ENCODE measurements at regions not wholly inside any gene's neighbourhood (a gene's known extent, or its start where the extent isn't known, plus 50 kb on each side); places are given as distances from the start of the nearest gene placed in this dataset.

DNA sequence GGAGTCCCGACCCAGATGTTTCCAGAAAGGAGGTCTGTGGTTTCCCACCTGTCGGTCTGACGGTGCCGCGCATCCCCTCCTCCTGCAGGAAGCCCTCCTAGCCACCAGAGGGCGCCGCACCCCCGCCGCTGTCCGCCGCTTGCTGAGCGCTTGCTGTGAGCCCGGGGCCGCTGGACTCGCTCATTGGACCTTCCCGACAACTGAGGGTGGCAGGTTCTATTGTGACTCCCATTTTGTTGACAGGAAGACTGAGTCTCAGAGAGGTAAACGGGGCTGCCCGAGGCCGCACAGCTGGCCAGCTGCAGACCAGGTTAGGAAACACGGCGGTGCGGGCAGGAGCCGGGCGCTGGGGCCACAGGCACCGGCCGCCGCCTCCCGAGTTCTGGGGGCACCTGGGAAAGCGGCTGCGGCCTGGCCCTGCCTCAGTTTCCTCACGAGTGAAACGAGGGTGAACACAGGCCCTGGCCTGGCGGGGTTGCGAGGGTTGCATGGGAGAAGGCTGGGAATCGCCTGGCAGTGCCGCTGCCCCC is 191.1 kb upstream of the CIBAR2 start:
- no peak overlapping the region for H3K4me3 ChIP-seq (ENCODE audit: low read depth, low read length)
- TF ChIP-seq, protein P1, sequence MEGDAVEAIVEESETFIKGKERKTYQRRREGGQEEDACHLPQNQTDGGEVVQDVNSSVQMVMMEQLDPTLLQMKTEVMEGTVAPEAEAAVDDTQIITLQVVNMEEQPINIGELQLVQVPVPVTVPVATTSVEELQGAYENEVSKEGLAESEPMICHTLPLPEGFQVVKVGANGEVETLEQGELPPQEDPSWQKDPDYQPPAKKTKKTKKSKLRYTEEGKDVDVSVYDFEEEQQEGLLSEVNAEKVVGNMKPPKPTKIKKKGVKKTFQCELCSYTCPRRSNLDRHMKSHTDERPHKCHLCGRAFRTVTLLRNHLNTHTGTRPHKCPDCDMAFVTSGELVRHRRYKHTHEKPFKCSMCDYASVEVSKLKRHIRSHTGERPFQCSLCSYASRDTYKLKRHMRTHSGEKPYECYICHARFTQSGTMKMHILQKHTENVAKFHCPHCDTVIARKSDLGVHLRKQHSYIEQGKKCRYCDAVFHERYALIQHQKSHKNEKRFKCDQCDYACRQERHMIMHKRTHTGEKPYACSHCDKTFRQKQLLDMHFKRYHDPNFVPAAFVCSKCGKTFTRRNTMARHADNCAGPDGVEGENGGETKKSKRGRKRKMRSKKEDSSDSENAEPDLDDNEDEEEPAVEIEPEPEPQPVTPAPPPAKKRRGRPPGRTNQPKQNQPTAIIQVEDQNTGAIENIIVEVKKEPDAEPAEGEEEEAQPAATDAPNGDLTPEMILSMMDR (IDR thresholded peaks at IDR 0.05; ENCODE audit: borderline replicate concordance, insufficient read depth, low read depth, low read length), result peak; percentile 97

DNA sequence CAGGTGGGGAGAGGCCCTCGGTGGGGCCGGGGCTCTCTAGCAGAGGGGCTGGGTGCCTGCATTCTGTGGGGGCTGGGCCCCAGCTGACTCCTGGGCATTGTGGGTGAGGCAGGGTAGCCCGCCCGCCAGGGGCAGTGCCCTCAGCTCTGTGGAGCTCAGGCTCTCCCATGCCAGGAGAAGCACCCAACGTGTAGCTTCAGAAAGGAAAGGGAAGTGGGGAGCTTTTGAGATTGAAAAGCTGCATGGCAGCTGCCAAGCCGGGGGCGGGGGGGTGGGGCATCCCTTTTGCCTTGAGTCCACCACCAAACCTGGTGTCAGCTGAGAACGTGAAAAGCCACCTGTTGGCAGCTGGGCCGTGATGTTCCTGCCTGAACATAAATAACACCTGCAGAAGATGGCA is 192.1 kb upstream of the CIBAR2 start:
- TF ChIP-seq, protein P1 (IDR thresholded peaks at IDR 0.05; ENCODE audit: borderline replicate concordance, insufficient read depth, low read depth, low read length), result no peak
- no peak overlapping the region for H3K4me3 ChIP-seq (ENCODE audit: low read depth, low read length)

DNA sequence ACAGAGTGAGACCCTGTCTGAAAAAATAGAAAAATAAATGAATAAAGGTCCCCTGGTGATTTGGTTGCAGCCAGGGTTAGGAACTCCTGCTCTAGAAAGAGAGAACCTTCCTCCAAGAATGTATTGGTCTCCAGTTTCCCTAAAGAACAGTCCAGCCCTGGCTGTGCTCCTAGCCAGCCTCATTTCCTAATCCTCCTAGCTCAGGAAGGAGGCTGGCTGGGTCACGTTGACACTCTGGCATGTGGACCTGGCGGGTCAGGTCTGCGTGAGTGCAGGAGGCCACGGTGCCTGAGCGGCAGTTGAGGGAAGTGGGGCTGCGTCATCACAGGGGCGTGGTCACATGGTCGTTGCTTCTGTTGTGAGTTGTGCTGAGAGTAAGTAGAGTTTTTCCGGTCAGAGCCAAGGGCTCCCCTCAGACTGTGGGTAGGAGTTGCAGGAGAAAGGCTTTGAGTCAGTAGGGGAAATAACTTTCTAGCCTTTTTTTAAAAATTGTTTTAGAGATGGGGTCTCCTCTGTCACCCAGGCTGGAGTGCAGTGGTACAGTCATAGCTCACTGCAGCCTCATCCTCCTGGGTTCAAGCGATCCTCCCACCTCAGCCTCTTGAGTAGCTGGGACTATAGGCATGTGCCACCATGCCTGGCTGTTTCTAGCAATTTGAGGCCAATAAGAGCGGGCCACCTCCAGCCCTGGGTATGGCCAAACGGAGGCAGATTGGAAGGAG is 194.0 kb upstream of the CIBAR2 start:
- no peak overlapping the region for H3K4me3 ChIP-seq (ENCODE audit: low read depth, low read length)
- TF ChIP-seq, protein P1 (IDR thresholded peaks at IDR 0.05; ENCODE audit: borderline replicate concordance, insufficient read depth, low read depth, low read length), result no peak

DNA sequence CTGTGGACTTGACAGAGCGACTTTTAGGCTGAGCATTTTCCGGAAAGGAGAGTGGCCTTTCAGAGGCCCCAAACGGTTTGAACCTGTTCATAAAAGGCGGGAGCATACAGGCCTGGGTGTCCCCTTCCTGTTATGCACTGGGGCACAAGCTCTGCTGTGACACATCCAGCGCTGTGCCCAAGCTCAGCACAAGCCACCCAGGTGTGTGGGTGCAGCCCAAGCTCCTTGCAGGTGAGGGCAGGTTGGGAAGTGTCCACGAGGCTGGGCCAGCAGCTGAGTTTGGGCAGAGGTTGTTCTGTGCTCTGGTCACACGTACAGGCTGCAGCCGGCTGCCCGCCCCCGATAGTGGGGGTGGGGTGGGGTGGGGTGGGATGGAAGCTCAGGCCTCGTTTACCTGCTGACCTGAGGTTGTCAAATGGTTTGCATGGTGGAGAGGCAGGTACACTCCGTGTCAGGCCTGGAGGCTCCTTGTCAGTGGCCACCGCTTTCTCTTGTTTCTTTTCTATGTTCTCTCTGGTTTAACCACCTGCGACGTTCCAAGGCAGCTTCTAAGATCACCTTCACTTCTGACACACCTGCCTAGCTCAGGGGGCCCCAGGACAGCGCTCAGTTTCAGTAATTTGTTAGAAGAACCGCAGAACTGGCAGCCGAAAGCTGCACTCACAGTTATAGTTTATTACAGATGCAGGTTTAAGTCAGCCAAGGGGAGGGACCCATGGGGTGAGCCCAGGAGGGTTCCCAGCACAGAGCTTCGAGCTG is 194.7 kb upstream of the CIBAR2 start:
- TF ChIP-seq, protein P1 (IDR thresholded peaks at IDR 0.05; ENCODE audit: borderline replicate concordance, insufficient read depth, low read depth, low read length), result no peak

DNA sequence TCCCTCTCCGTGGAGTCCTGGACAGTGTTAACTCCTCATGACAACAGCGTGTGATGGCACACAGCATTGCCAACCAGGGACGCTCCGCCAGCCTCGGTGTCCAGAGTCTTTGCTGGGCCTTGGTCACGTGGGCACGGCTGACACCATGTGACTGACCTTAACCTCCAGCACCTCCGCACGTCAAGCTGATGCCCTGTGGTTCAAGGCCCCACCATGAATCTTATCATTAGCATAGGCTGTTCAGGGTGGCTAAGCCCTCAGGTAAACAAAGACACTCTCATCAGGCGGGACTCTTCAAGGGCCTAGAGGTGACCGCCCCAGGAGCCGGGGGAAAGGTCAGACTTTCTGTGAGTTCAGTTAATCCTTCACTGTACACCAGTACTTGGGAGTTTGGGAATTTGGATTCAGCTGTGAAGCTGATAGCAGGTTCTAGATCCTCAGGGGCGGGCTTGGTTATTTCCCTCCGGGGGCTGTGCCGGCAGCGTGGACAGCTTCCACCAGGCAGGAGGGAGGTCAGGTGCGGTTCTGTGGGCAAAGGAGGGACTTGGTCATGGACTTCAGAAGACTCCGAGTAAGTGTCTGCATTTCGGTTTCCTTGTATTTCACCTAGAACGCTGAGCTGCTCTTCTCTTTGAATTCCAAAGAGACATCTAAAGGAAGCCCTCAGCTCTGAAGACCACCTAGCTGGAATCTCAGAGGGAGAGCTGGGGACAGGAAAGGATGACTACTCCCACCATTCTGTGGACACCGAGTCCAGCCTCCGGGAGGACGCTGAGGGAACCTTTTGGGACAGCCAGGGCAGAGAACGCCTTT is 195.5 kb upstream of the CIBAR2 start:
- no peak overlapping the region for H3K4me3 ChIP-seq (ENCODE audit: low read depth, low read length)
- TF ChIP-seq, protein P1 (IDR thresholded peaks at IDR 0.05; ENCODE audit: borderline replicate concordance, insufficient read depth, low read depth, low read length), result no peak

More for the DNA sequence above, 194.7 kb upstream of the CIBAR2 start:
- no peak overlapping the region for H3K4me3 ChIP-seq (ENCODE audit: low read depth, low read length)

DNA sequence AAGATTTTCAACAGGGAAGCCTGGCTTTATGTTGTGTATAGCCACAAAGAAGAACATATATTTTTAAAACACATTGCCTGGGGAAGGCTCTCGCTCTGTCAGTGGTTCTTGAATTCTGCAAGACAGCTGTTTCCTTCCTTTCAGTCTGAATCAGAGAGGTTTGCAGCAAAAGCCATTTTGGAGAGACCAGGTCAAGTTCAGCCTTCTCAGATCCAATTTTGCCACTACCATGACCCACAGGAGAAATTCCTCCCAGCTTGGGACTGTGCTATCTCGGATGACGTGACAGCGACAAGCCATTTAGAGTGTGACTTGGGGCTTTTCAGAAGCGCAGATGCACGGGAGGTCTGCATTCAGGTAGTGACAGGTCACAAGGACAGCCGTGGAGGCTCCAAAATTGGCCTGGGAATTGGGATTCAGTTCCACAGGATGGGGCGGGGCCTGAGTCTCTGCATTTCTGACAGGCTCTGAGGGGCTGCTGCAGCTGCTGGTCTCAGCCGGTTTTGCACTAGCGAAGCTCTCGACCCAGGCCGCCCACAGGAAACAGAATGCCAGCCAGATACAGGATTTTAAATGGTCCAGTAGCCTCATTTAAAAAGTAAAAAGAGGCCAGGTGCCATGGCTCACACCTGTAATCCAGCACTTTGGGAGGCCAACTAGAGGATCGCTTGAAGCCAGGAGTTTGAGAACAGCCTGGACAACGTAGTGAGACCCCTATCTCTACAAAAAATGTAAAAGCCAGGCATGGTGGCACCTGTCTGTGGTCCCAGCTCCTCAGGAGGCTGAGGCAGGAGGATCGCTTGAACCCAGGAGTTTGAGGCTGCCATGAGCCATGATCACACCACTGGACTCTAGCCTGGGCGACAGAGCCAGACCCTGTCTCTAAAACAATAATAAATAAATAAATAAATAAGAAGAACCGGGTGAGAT is 196.6 kb upstream of the CIBAR2 start:
- TF ChIP-seq, protein P1 (IDR thresholded peaks at IDR 0.05; ENCODE audit: borderline replicate concordance, insufficient read depth, low read depth, low read length), result no peak
- no peak overlapping the region for H3K4me3 ChIP-seq (ENCODE audit: low read depth, low read length)

Data from GM12875 (cell line).